ENCODE measurements at regions not wholly inside any gene's neighbourhood (a gene's known extent, or its start where the extent isn't known, plus 50 kb on each side); places are given as distances from the start of the nearest gene placed in this dataset.

- TF ChIP-seq CTCF (IDR thresholded peaks at IDR 0.05; ENCODE audit: poor library complexity, severe bottlenecking) = no peak
- no peak for TF ChIP-seq EP300 (conservative IDR thresholded peaks at IDR 0.05; ENCODE audit: poor library complexity, severe bottlenecking)
- TF ChIP-seq RAD21 (conservative IDR thresholded peaks at IDR 0.05) = no peak
- TF ChIP-seq EZH2 (IDR thresholded peaks at IDR 0.05; ENCODE audit: borderline replicate concordance, insufficient read depth, low read length, poor library complexity, severe bottlenecking) = no peak
- TF ChIP-seq MXI1 (conservative IDR thresholded peaks at IDR 0.05; ENCODE audit: poor library complexity, severe bottlenecking) = no peak
- TF ChIP-seq TAF1 (IDR thresholded peaks at IDR 0.05; ENCODE audit: low read depth) = no peak
- TF ChIP-seq POLR2AphosphoS5 (IDR thresholded peaks at IDR 0.05) = no peak
- TF ChIP-seq REST (IDR thresholded peaks at IDR 0.05; ENCODE audit: borderline replicate concordance) = no peak
Measured at GRCh38 chr2:19038071-19039015, 320.1 kb downstream of the OSR1 start.

Data from neural cell (in vitro differentiated cells).